Liver (tissue), 8 donors: ENCODE measurements at regions not wholly inside any gene's neighbourhood (a gene's known extent, or its start where the extent isn't known, plus 50 kb on each side); places are given as distances from the start of the nearest gene placed in this dataset.

Experiments
- DNase-seq: peaks from one replicate; pipeline ENCODE4 v3.0.0-alpha.2; 2017; ENCODE audit warnings: low spot score
- H3K27ac ChIP-seq, 2 donors: one replicate each; pipeline ENCODE4 v1.7.0; 2013; ENCODE audit warnings: inconsistent platforms in 2 of 2, low read length in 2 of 2, control low read depth in 1 of 2, low read depth in 1 of 2, mild to moderate bottlenecking in 1 of 2
- H3K27me3 ChIP-seq, 4 donors: one replicate each; pipeline versions ENCODE4 v1.6.1 to v1.7.0; 2013; ENCODE audit warnings: low read length in 3 of 4, inconsistent platforms in 1 of 4, mild to moderate bottlenecking in 1 of 4, moderate library complexity in 1 of 4; ENCODE audit not compliant: control insufficient read depth in 4 of 4, insufficient read depth in 4 of 4
- H3K36me3 ChIP-seq, 4 donors: one replicate each; pipeline versions ENCODE4 v1.6.1 to v1.7.0; 2013; ENCODE audit warnings: low read length in 3 of 4, mild to moderate bottlenecking in 3 of 4, low read depth in 1 of 4, moderate library complexity in 1 of 4; ENCODE audit not compliant: control insufficient read depth in 4 of 4, insufficient read depth in 3 of 4
- H3K4me1 ChIP-seq, 4 donors: one replicate each; pipeline versions ENCODE4 v1.6.1 to v1.7.0; 2013; ENCODE audit warnings: low read length in 3 of 4, mild to moderate bottlenecking in 3 of 4, moderate library complexity in 1 of 4; ENCODE audit not compliant: control insufficient read depth in 4 of 4, insufficient read depth in 4 of 4
- H3K4me3 ChIP-seq, 3 donors: one replicate each; pipeline versions ENCODE4 v1.6.1 to v1.7.0; 2013; ENCODE audit warnings: low read length in 3 of 3, control low read depth in 1 of 3, low read depth in 1 of 3, mild to moderate bottlenecking in 1 of 3
- H3K9ac ChIP-seq, 2 donors: one replicate each; pipeline ENCODE4 v1.7.0; 2013; ENCODE audit warnings: low read length in 2 of 2, mild to moderate bottlenecking in 2 of 2, moderate library complexity in 2 of 2, control low read depth in 1 of 2, low read depth in 1 of 2
- H3K9me3 ChIP-seq, 4 donors: one replicate each; pipeline versions ENCODE4 v1.6.1 to v1.7.0; 2013; ENCODE audit warnings: low read length in 3 of 4; ENCODE audit not compliant: control insufficient read depth in 4 of 4
- ATF3 ChIP-seq: IDR thresholded peaks from 2 replicates; pipeline ENCODE4 v1.6.1; 2016; ENCODE audit warnings: antibody characterized with exemption
- CTCF ChIP-seq: fragments of 150-350 bp; IDR thresholded peaks from 2 replicates; pipeline ENCODE4 v1.5.1; 2017; ENCODE audit warnings: improper control_type of control experiment, low read depth, low read length; ENCODE audit not compliant: missing input control
- EGR1 ChIP-seq, 2 donors: IDR thresholded peaks; 2 replicates each; pipeline ENCODE4 v1.6.1; 2016 to 2018; ENCODE audit warnings: antibody characterized with exemption in 2 of 2, low read depth in 2 of 2
- FOXA1 ChIP-seq: IDR thresholded peaks from 2 replicates; pipeline ENCODE4 v1.6.1; 2016; ENCODE audit warnings: antibody characterized with exemption
- FOXA2 ChIP-seq: IDR thresholded peaks from 2 replicates; pipeline ENCODE4 v1.6.1; 2016; ENCODE audit warnings: antibody characterized with exemption
- GABPA ChIP-seq, 2 donors: IDR thresholded peaks in 1 of 2; conservative IDR thresholded peaks in 1 of 2; 2 replicates each; pipeline ENCODE4 v1.6.1; 2016; ENCODE audit warnings: antibody characterized with exemption in 2 of 2, mild to moderate bottlenecking in 1 of 2, moderate library complexity in 1 of 2
- HNF4G ChIP-seq: IDR thresholded peaks from 2 replicates; pipeline ENCODE4 v1.6.1; 2016; ENCODE audit warnings: antibody characterized with exemption
- JUND ChIP-seq, 2 donors: IDR thresholded peaks; 2 replicates each; pipeline ENCODE4 v1.6.1; 2016; ENCODE audit warnings: antibody characterized with exemption in 2 of 2
- MAX ChIP-seq: IDR thresholded peaks from 2 replicates; pipeline ENCODE4 v1.6.1; 2016; ENCODE audit warnings: antibody characterized with exemption
- NR2F2 ChIP-seq: IDR thresholded peaks from 2 replicates; pipeline ENCODE4 v1.6.1; 2016; ENCODE audit warnings: antibody characterized with exemption
- RAD21 ChIP-seq, 2 donors: IDR thresholded peaks; 2 replicates each; pipeline ENCODE4 v1.6.1; 2016; ENCODE audit warnings: antibody characterized with exemption in 2 of 2, mild to moderate bottlenecking in 2 of 2
- REST ChIP-seq: IDR thresholded peaks from 2 replicates; pipeline ENCODE4 v1.6.1; 2016; ENCODE audit warnings: antibody characterized with exemption, mild to moderate bottlenecking
- RXRA ChIP-seq, 2 donors: IDR thresholded peaks; 2 replicates each; pipeline ENCODE4 v1.6.1; 2017 to 2018; ENCODE audit warnings: antibody characterized with exemption in 2 of 2, mild to moderate bottlenecking in 1 of 2
- SP1 ChIP-seq: IDR thresholded peaks from 2 replicates; pipeline ENCODE4 v1.6.1; 2018; ENCODE audit warnings: antibody characterized with exemption, mild to moderate bottlenecking
- TAF1 ChIP-seq: conservative IDR thresholded peaks from 2 replicates; pipeline ENCODE4 v1.6.1; 2016; ENCODE audit warnings: antibody characterized with exemption, mild to moderate bottlenecking
- YY1 ChIP-seq: IDR thresholded peaks from 2 replicates; pipeline ENCODE4 v1.6.1; 2016; ENCODE audit warnings: antibody characterized with exemption, mild to moderate bottlenecking
- ZBTB33 ChIP-seq: IDR thresholded peaks from 2 replicates; pipeline ENCODE4 v1.6.1; 2016; ENCODE audit warnings: antibody characterized with exemption
- WGBS: extraction: QIAGEN DNeasy Blood & Tissue Kit; methylation state at CpG from one replicate; pipeline ENCODE4 v1.1.7; 2013; 5-methylcytosine and 5-hydroxymethylcytosine counted together
- donor health status: healthy.
- donor health status: healthy.
- donor health status: healthy.
- donor health status: healthy.
- donor health status: healthy.

GRCh38 chr18:78457011-78457410 is 522.6 kb upstream of the SALL3 start:
- no peaks in the 10 kb centered on the region for H3K36me3 ChIP-seq
- no peak for TF ChIP-seq SP1
- TF ChIP-seq ATF3 = no peak
- no peak for TF ChIP-seq NR2F2
- TF ChIP-seq TAF1 = no peak
- TF ChIP-seq MAX = no peak
- TF ChIP-seq RAD21 (IDR thresholded peaks at IDR 0.05) = no peak
- no peak for TF ChIP-seq FOXA1
- no peak for TF ChIP-seq JUND (IDR thresholded peaks at IDR 0.05)
- TF ChIP-seq CTCF = no peak
- TF ChIP-seq REST = no peak
- no peak for TF ChIP-seq YY1
- TF ChIP-seq RXRA (IDR thresholded peaks at IDR 0.05) = no peak
- no peak for TF ChIP-seq GABPA (IDR thresholded peaks at IDR 0.05 in 1 of 2, conservative IDR thresholded peaks at IDR 0.05 in 1 of 2)
- TF ChIP-seq FOXA2 = no peak
- TF ChIP-seq ZBTB33 = no peak
- TF ChIP-seq EGR1 (IDR thresholded peaks at IDR 0.05; ENCODE audit: low read depth in 2 of 2) = no peak
- no peak for TF ChIP-seq HNF4G
- 61% methylated on average over 13 of the region's 13 CpGs for WGBS
- no peak overlapping the region for H3K4me3 ChIP-seq
- H3K9ac ChIP-seq = no peak overlapping the region
- H3K4me1 ChIP-seq = no peaks in the 10 kb centered on the region
- DNase-seq = no peak
- peaks cover 0 to 3% (median 0%) of the 10 kb centered on the region in 4 donors for H3K27me3 ChIP-seq
- peaks cover 0 to 3% (median 0%) of the 10 kb centered on the region in 4 donors for H3K9me3 ChIP-seq
- H3K27ac ChIP-seq = no peak overlapping the region

- WGBS = 73% methylated on average over 7 of the region's 7 CpGs
- no peaks in the 10 kb centered on the region for H3K4me1 ChIP-seq
- H3K9ac ChIP-seq = no peak overlapping the region
- no peak for TF ChIP-seq RXRA (IDR thresholded peaks at IDR 0.05)
- no peak for TF ChIP-seq YY1
- no peak for TF ChIP-seq FOXA1
- TF ChIP-seq HNF4G = no peak
- TF ChIP-seq MAX = no peak
- no peak for TF ChIP-seq RAD21 (IDR thresholded peaks at IDR 0.05)
- TF ChIP-seq ATF3 = no peak
- no peak for TF ChIP-seq JUND (IDR thresholded peaks at IDR 0.05)
- TF ChIP-seq SP1 = no peak
- TF ChIP-seq ZBTB33 = no peak
- TF ChIP-seq REST = no peak
- TF ChIP-seq GABPA (IDR thresholded peaks at IDR 0.05 in 1 of 2, conservative IDR thresholded peaks at IDR 0.05 in 1 of 2) = no peak
- no peak for TF ChIP-seq TAF1
- TF ChIP-seq NR2F2 = no peak
These were observed 521.9 kb upstream of the SALL3 start for GRCh38 chr18:78457731-78458130.

More at GRCh38 chr18:78457731-78458130, 521.9 kb upstream of the SALL3 start:
- H3K27me3 ChIP-seq = peaks cover 0 to 3% (median 0%) of the 10 kb centered on the region in 4 donors
- peaks cover 0 to 3% (median 0%) of the 10 kb centered on the region in 4 donors for H3K9me3 ChIP-seq
- no peak overlapping the region for H3K27ac ChIP-seq
- H3K4me3 ChIP-seq = no peak overlapping the region
- no peaks in the 10 kb centered on the region for H3K36me3 ChIP-seq
- no peak for DNase-seq
